ENCODE measurements at regions not wholly inside any gene's neighbourhood (a gene's known extent, or its start where the extent isn't known, plus 50 kb on each side); places are given as distances from the start of the nearest gene placed in this dataset.
"Not testable (repeated sequence)": the region's sequence is repeated elsewhere in the genome, so short reads cannot be mapped to it uniquely, and the experiment has no call there.

GRCh38 chr6:40152196-40152595, 217.9 kb upstream of the MOCS1 start:
- DNase-seq (ENCODE audit: low spot score): no peak

DNA sequence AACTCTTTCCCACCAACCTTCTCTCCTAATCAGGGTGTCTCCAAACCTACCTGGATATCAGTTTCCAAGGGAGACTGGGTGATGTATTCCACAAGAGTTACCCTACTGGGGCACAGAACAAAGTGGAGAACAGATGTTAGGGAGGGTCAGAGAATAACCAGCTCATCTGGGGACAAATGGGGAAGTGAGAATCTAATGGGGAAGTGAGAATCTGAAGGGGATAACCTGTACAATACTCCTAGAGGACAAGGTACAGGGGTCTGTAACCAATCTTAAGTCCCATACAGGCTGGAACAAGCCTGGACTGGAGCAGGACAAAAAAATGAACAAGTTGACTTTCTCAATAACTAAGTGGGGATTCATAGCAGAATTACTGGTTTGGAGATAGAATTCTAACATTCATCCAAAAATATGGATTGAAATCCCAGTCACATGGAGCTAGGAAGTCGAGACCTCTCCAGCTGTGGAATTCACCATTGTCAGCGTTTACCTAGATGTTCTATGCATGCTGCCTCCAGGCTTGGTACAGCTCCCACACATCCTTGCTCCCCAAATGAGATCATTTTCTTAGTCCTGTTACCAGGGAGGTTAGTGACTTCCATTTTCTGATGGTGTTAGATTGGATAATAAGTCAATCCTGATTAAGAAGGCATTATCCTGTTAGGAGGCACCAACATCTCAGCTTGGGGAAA, 214.8 kb upstream of the MOCS1 start:
- no peak for DNase-seq (ENCODE audit: low spot score)

DNA sequence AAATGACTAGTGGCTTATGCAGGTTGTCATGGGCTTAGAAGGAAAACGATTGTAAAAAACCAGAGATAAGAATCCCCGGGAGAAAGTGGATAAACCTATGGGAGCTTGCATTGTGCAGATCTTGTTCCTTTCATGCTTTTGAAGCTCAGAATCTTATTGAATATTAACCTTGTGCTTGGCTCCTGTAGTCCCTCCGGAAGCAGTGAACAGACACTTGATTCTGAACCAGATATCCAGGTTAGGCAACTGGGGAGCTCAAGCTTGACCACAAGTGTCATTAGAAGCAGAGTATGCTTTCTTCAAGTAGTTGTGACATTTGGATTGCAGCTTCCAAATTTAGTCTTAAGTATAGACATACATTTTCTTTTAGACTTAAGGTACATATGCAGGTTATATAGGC, 212.6 kb upstream of the MOCS1 start:
- DNase-seq (ENCODE audit: low spot score): no peak

DNA sequence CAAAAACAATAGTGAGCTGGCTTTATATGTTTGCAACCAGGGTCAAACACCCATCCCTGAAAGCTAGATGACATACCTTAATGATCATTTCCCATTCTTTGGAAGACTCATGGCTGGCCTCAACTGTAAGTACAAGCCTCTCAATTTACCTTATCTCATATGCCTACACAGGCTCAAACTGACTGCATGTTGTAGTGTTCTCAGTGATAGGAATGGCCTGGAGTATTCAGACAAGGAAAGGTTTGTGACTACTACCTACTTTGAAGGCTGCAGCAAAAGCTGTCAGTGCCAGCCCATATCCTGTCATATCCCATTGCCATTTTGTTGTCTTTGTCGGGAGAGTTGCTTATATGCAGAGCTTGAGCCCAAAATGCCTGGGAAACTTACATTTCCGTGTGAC, 205.2 kb upstream of the MOCS1 start:
- no peak for DNase-seq (ENCODE audit: low spot score)

- no peak for DNase-seq (ENCODE audit: low spot score)
These were observed 204.0 kb upstream of the MOCS1 start for GRCh38 chr6:40138273-40138720.

- DNase-seq (ENCODE audit: low spot score): no peak
These were observed 201.3 kb upstream of the MOCS1 start for GRCh38 chr6:40135491-40136072.

DNA sequence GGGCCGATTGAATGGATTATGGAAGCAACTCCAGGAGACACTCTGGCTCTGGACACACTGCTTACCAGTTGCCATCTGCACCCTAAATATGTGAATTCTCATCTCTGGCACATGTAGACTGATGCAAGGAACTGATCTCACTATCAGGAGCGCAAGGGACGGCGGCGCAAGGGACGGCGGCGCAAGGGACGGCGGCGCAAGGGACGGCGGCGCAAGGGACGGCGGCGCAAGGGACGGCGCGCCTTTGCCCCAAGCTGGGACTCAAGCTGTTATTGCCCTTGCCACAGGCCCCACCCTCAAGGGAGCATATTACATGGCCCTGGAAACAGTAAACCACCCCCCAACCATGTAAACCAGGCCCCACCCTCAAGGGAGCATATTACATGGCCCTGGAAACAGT, 199.7 kb upstream of the MOCS1 start:
- DNase-seq (ENCODE audit: low spot score): not testable (repeated sequence)

DNA sequence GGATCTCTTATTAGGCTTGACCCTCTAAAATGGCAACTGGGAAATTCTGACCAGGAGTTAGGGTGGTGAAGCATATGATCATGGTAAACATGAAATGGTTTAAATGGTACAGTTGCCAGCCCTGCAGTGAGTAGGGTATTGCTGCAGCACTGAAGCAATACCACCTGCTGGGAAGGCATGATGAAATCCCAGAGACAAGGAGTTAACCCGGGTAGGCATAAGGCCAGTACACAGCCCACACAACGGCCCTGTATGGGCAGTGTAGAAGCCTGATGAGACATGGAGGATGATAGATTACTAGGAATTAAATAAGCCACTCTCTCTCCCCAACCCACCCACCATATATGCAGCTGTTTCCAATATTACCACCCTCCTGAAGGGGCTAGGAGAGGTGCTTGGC, 197.4 kb upstream of the MOCS1 start:
- DNase-seq (ENCODE audit: low spot score): no peak

DNA sequence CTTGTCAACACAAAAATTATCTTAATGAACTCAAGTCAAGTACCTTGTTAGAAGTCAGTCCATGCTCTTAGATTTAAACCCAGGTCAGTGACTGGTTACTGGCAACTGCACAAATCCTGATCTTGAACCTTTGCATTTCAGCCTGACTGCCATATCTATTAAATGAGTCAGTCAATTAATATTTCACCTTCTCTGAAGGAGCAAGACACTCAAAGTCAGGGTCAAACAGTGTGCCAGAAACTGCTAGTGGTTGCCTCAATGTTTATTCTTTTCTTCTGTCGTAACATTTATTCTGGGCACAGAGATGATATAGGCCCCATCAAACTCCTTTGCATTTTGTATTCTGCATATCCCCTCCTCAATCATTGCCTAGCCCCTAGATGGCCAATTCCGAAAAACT, 193.9 kb upstream of the MOCS1 start:
- no peak for DNase-seq (ENCODE audit: low spot score)

DNA sequence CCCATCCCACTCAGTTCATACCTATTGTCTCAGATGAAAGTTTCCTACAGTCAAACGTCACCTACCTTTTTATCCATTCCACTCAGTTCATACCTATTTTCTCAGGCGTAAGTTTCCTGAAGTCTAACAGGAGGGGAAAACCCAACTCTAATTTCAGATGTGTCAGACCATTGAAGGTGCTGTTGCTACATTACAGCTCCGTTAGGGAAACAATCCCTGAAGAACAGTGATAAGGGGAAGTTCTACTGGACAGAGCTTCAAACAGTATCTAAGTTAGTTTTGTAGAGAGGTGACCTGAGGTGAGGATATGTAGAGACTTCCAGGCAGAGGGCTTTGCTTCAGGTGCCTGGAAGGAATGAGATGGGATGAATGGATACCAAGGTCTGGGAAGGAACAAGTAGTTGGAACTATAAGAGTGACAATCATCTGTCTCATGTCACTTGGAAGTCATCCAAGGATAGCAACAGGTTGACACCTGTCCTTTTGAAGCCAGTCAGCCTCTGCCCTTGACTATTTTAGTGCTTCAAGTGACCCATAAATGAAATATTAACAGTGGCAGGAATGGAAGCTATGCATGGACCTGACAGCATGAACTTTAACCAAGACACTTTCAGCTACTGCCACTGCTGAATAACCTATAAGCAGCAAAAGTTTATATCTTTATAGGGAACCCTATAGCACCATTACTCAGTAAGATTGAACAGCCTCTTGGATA, 191.6 kb upstream of the MOCS1 start:
- no peak for DNase-seq (ENCODE audit: low spot score)

DNA sequence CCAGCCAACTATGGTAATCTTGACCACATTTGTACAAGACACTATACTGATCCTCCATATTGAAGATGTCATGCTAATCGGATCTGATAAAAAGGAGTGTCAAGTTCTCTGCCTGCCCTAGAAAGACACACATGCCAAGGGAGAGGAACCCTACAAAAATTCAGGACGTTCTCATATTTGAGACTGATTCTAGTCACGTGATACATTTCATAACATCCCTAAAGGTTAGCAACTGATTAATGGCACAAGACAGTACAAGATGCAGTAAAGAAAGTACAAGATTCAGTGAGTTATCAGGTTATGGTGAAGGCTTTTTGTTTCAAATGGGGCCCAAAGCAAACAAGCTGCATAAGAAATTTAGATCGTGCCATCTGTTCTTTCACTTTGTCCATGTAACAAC, 190.7 kb upstream of the MOCS1 start:
- DNase-seq (ENCODE audit: low spot score): no peak

GRCh38 chr6:40116832-40117231, 182.6 kb upstream of the MOCS1 start:
- DNase-seq (ENCODE audit: low spot score): no peak

- DNase-seq (ENCODE audit: low spot score): no peak
These were observed 178.1 kb upstream of the MOCS1 start for GRCh38 chr6:40112350-40112749.

- no peak for DNase-seq (ENCODE audit: low spot score)
These were observed 174.5 kb upstream of the MOCS1 start for GRCh38 chr6:40108736-40109135.

DNA sequence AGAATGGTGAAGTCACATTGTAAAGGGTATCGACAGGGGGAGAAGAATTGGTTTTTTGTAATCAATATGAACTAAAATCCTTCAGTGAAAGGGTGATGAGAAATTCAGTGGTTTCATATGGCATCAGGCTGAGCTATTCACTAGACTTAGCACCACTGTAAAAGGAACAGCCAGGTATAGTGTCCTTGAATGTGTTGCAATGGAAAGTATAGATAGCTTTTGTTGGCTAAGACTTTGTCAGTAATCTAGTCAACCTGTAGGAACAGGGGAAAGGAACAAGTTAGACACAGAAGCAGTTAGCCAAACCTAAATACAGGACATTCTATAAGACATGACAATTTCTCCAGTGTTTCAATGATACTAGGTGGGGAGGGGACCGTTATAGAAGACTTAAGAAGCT, 172.6 kb upstream of the MOCS1 start:
- DNase-seq (ENCODE audit: low spot score): no peak

GRCh38 chr6:40098774-40099173, 164.5 kb upstream of the MOCS1 start:
- DNase-seq (ENCODE audit: low spot score): no peak

- DNase-seq (ENCODE audit: low spot score): no peak
These were observed 163.3 kb upstream of the MOCS1 start for GRCh38 chr6:40097590-40097989.

- no peak for DNase-seq (ENCODE audit: low spot score)
These were observed 149.1 kb upstream of the MOCS1 start for GRCh38 chr6:40083141-40083920.

DNA sequence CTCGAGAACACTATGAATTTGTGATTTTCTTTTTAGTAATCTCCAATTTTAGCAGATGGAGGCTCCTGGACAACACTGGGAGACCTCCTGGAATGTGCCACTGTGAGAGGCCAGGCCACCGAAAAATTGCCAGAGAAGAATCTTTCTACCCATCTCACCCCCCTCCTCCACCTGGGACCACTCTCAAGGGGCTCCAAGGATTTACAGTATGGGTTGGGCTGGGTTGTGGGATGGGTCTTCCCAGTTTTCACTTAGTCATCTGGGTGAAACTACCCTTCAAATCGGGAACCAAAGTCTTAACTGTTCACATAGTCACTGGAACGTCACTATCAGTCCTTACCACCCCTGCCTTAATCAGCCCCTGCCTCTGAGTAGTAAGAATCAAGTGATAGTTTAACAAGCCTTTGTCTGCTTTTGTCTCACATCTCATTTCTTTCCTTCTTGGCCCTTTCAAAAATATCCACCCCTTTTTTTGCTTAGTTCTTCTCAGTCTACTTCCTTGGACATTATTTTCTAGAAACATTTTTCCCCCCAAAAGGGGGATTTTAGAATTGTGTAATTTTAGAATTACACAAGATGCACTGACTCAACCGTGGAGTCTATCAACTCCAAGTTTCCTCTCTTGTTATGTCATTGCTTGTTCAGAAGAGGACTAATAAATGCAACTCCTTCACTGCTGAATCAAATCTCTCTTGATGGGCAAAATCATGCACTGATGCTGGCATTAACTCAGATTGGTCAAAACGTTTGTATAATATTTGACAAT, 148.2 kb upstream of the MOCS1 start:
- DNase-seq (ENCODE audit: low spot score): no peak

DNA sequence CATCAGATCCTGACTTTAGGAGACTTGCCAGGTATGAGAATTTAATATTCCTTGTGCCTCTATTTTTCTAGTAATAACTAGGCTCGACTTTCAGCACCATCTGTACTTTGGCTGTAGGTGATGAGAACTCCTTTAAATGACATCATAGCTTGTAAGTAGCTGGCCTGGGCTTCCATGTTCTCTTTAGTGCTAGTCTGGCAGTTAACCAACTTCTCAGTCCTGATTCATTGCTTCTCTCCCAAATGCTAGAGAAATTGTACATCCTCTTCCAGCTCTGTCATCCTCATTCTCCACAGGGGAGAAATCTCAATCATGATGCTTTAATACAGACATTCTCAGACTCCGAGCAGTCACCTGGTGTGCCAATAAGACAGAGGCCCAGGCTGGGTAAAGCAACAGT, 143.5 kb upstream of the MOCS1 start:
- DNase-seq (ENCODE audit: low spot score): no peak

DNA sequence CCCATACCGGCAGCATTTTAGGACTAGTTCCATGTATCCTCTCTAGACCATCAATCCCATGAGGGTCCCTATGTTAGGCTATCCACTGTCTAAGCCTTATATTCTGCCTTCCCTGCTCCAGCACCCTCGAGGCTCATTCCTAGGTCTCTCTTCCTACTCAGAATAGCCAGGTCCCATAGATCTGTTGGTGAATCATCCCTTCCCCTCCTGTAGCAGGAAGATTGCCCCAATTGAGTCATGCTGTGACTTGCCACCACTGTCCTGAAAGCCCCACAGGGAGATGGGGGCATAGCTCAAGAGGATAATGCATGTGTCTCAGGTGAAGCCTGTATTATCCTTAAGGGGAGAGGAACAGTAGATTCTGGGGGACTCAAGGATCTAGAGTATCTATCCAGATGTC, 143.1 kb upstream of the MOCS1 start:
- no peak for DNase-seq (ENCODE audit: low spot score)

DNA sequence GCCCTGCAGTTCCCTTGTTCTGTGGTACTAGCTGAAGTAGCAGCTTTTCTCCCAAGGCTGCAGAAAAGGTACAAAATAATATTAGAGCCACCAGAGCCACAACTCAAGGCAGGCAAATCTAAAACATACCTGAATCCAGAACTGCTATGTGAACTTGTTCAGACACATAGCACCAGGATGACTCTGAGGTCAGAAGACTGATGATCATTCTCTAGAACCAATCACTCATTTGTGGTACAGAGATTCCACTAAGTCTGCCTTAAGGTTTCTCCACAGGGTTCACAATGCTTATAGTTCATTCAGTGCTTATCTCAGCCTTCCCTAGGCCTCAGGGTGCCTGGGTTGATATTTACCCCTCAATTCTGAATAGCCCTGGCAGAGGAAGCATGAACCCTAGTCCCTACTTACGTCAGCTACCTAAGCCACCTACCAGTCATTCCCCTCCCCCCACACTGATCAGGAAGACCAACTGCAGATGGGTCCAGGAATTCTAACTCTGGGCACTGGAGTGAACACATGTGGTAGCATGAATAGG, 140.9 kb upstream of the MOCS1 start:
- no peak for DNase-seq (ENCODE audit: low spot score)
